Dedifferentiated amniotic fluid mesenchymal stem cell (primary cell): ENCODE measurements at regions not wholly inside any gene's neighbourhood (a gene's known extent, or its start where the extent isn't known, plus 50 kb on each side); places are given as distances from the start of the nearest gene placed in this dataset.

Source experiments
- DNase-seq: peaks from one replicate; pipeline ENCODE4 v3.0.0-alpha.2; 2016; ENCODE audit errors: extremely low spot score

GRCh38 chr5:163622799-163623198 is 117.4 kb downstream of the MAT2B start:
- DNase-seq, result no peak

DNA sequence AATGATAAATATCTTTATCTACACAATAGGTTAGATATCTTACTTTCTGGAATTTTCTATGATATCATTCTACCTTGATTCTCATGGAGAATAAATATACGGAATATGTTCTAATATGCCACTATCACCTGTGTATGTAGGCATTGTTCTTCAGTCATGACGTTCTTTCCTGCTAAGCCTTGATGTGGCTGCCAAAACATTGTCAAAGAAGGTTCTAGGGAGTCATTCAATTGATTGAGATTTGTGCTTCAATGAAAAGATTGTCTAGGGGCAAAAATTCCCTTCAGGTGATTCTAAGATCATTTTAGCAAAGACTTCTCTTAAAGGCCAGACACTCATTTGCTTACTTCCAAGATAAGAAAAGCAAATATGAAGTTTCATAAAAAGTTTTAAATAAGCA is 118.1 kb downstream of the MAT2B start:
- DNase-seq, result no peak

DNA sequence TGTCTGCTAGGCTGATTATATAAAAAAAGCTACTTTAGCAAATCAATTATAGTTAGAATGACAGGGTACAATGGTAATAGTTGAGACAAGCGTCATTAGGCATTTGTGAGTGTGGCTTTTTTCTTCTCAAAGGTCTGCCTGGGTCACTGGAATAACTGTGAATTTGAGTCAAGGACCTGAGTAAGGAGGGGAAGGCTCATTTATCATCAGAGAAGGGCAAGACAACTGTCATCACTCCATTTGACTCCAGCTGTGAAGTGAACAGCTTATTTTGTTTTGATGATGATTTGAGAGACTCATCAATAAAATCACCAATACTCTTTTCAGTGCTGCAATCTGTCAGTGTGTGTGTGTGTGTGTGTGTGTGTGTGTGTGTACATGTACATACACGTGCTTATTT is 118.6 kb downstream of the MAT2B start:
- DNase-seq, result no peak

- DNase-seq, result no peak
Observed at GRCh38 chr5:163624431-163624830, 119.0 kb downstream of the MAT2B start.

GRCh38 chr5:163626904-163627434 is 121.5 kb downstream of the MAT2B start:
- no peak for DNase-seq

GRCh38 chr5:163631856-163632255 is 126.4 kb downstream of the MAT2B start:
- no peak for DNase-seq

DNA sequence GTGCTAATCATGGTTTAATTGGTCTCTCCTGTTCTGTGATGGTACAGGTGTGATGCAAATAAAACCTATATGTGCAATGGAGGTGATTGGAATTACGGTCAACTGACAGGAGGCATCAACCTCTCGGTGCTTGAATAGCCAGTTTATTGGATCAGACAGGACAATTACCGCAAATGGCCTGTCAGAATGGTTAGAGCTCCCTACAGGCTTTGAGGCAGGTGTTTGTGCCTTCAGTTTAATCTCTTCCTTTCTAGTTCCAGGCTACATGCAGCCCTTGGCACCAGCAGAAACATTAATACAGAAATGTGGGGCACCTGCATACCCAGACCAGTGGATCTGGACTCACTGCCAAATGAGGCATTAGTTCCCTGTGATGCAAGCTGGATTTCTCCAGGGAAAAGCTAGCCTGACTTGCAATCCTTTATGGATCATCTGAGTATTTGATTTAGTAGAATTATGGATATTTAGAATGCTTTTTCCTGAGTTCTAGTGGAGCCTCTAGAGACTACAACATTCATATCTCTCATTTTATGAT is 128.6 kb downstream of the MAT2B start:
- DNase-seq, result no peak

GRCh38 chr5:163635631-163636030 is 130.2 kb downstream of the MAT2B start:
- DNase-seq, result no peak

DNA sequence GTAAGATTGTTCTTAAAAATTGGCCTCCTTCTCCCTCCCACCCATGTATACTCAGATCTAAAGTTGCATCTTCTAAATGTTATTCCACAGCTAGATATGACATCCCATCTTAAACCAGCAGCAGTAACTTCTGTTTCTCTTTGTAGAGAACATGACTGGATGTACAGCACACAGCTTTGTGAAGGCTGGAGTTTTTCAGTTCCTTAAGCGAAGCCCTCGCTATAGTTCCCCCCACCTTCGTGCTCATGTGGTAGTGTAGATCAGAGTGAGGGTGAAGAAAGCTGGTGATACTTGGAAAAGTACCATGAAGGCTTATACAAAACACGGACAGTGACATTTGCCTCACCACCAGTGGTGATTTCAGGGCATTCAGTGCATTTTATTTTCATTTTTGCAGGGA is 137.5 kb downstream of the MAT2B start:
- DNase-seq, result no peak

DNA sequence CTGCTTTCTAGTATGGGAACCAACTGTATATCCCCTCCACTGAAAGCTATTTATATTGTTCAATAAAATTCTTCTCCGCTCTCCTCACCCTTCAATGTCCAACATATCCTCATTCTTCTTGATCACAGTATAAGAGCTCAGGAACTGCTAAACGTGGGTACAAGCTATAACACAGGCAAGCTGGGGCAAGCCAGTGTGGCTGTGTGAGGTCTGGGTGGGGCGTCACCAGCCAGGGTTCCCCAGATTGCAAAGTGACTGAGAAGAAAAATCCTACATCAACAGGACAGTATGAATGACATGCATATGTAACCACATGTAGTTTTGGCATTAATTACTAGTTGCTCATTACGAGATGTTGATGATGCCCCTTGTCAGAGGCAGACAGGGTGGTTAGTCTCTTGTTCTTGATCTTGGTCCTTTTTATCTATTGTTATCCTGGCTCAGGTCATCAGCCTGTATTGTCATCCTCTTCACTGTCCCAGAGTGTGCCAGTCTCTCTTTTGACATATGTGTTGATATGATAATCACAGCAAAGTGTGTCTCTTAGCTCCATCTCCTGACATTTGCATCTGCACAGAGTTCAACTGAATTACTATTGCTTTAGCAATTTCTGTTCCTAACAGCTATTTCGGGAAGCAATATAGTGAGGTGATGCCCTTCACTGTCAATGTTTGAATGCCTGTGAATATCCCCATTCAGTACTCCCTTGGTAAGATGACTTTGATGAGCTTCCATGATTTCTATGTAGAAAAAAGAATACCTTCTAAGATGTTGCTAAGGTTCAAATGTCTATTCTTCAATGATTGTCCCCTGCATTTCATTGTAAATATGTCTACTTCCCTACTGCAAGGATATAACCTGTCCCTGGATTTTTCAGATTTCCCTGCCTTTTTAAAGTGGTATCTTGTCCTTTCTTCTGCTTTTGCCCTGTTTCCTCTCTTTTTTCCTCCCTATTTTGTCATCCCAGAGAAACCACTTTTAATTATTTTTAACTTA is 140.3 kb downstream of the MAT2B start:
- DNase-seq, result no peak

DNA sequence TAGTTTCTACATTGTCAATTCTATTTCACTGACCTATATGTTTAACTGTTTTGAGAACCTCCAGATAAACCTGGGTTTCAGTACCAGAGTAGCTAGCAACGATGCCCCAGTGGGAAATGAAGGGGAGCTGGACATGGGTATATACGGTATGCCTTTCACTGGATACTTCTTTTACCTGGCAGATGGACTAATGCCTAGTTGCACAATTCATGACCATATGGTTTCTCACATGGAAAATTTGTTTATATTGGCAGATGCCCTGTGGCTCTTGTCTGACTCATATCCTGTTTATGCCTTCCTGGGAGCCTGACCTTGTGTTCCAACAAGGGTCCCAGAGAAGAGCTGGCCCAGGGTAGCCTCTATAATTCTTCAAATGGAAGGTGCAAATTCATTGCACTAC is 144.1 kb downstream of the MAT2B start:
- DNase-seq, result no peak

- no peak for DNase-seq
Observed at GRCh38 chr5:163653526-163653925, 148.1 kb downstream of the MAT2B start.

DNA sequence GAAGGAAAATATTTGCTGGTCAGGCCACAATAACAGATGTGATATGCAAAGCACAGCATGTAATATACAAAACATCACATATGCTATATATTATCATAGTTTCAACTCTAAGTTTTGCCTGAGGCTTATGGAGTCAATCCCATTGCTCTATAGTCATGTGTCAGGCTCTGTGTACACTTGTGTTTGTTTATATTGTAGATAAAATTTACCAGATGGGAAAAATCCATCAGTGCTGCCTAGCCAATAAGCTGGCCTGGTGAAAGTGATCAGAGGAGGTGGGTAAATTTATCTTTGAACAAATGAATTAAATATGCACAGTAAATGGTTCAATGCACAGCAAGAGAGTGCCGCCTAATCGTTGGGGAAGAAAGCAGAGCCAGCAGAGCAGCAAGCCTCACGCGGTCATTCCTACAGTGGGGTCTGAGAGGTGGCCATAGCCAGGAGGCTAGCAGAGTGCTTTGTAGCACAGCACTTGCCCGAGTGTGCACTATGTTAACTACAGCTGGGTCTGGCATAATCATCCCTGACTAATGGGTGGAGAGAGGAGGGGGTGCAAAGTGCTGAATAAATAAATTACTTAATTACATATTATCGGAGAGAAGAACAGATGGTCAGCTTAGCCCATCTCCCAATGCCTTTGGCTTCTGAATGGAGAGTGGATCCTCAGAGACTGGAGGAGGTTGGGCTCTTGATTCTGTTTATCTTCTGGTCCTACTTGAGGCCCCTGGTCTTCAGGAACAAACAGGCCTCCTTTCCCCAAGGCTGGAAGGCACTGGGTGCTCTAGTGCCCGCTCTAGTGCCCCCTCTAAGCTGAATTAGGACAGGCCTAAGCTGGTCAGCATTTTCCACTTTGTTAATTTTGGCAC is 153.5 kb downstream of the MAT2B start:
- DNase-seq, result peak; percentile 36

DNA sequence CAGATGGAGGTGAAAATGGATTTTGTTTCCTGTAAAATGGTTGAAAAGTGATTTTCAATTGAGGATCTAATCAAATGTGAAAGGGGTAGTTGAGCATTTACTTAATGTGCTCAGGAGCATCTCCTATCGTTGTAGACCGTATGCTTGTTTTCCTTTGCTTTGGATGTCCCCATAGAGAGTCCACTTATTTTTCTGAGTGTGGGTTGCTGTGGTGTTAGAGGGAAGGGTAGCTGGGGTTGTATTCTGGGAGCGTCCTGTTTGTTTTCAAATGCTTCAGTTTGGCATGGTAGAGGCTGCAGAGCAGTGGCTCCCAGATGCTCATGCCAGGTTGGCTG is 154.1 kb downstream of the MAT2B start:
- DNase-seq, result no peak

- DNase-seq, result no peak
Observed at GRCh38 chr5:163660486-163660885, 155.1 kb downstream of the MAT2B start.

DNA sequence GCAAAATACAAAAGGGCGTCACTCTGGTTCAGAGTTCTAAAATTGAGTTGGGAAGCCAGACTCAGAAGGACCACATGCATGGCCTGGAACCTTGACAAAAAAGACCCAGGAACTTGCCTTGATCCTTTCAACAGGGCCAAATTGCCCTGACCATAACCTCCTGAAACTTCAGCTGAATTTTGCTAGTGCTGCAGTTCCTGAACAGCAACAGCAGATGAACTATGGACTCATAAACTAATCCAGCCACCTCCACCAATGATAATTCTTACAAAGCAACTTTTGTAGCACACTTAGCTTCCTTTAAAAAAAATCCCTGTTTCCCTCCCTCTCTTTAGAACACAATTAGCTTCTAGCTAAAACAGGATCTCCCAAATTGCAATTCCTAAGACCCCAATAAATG is 155.9 kb downstream of the MAT2B start:
- no peak for DNase-seq

GRCh38 chr5:163670036-163670435 is 164.6 kb downstream of the MAT2B start:
- DNase-seq, result no peak

GRCh38 chr5:163677092-163677491 is 171.7 kb downstream of the MAT2B start:
- DNase-seq, result no peak

- DNase-seq, result no peak
Observed at GRCh38 chr5:163682234-163682633, 176.8 kb downstream of the MAT2B start.

DNA sequence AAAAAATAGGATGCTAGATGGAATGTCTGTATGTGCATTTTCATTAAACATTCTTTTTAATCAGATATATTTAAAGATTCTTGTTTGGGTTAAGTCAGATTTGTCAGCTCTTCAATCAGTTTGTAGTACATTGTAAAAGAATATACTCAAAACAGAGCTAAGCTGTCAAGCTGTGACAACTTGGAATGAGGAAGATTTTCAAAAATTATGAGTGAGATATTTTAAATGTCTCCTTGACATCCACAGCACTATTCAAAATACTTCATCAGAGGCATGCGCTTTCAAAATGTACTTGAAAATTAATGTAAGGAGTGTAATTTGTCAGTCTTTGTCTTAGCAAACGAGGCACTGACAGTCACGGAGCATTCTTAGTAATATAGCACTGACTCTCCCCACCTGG is 182.0 kb downstream of the MAT2B start:
- no peak for DNase-seq

- DNase-seq, result no peak
Observed at GRCh38 chr5:163692091-163692490, 186.7 kb downstream of the MAT2B start.
